Ectodermal cell (in vitro differentiated cells): ENCODE measurements at regions not wholly inside any gene's neighbourhood (a gene's known extent, or its start where the extent isn't known, plus 50 kb on each side); places are given as distances from the start of the nearest gene placed in this dataset.

Source experiments
- H3K27ac ChIP-seq: 2 replicates; pipeline ENCODE4 v1.7.0; 2013; ENCODE audit warnings: mild to moderate bottlenecking, low read depth, low read length; ENCODE audit not compliant: insufficient read depth, poor library complexity, severe bottlenecking
- H3K27me3 ChIP-seq: 2 replicates; pipeline ENCODE4 v1.7.0; 2013; ENCODE audit warnings: mild to moderate bottlenecking, low read length; ENCODE audit not compliant: insufficient read depth, control insufficient read depth, poor library complexity, severe bottlenecking
- H3K36me3 ChIP-seq: one replicate; pipeline ENCODE4 v1.7.0; 2013; ENCODE audit warnings: low read length; ENCODE audit not compliant: control insufficient read depth, insufficient read depth
- H3K4me1 ChIP-seq: one replicate; pipeline ENCODE4 v1.7.0; 2013; ENCODE audit warnings: low read length; ENCODE audit not compliant: control insufficient read depth, insufficient read depth
- H3K4me3 ChIP-seq: 2 replicates; pipeline ENCODE4 v1.7.0; 2013; ENCODE audit warnings: low read depth, low read length, control low read depth; ENCODE audit not compliant: insufficient read depth
- H3K9me3 ChIP-seq: 2 replicates; pipeline ENCODE4 v1.7.0; 2013; ENCODE audit warnings: mild to moderate bottlenecking, low read length, moderate library complexity; ENCODE audit not compliant: control insufficient read depth
- WGBS, 2 experiments: methylation state at CpG; one replicate each; pipeline ENCODE4 v1.1.7; 2013; ENCODE audit warnings: missing lambda C conversion rate in 2 of 2; 5-methylcytosine and 5-hydroxymethylcytosine counted together

DNA sequence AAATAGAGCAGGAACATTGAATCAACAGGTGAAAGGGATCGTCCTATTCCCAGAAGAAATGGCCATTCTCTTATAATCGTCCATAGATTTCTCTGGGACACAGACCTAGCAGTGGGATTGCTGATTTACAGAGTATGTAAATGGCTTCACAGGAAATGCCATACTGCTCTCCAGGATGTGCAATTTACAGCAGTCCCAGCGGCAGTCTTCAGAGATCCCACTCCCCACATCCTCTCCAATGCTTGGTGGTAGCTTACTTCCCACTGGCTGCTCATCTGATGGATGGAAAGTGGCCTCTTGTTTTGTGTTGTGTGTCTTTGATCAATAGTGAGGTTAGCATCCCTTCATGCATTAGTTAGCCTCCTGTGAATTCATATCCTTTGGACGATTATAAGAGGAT, 58.1 kb upstream of the PRMT8 start:
- Histone ChIP-seq H3K27ac (no peak overlapping the region), H3K4me1 (peaks cover 6% of the 10 kb centered on the region), H3K9me3 (no peaks in the 10 kb centered on the region), H3K27me3 (no peaks in the 10 kb centered on the region), H3K4me3 (no peak overlapping the region), H3K36me3 (no peaks in the 10 kb centered on the region)
- 59 to 64% methylated on average over 4 of the region's 4 CpGs for WGBS, 2 experiments

GRCh38 chr12:3436461-3437065, 54.4 kb upstream of the PRMT8 start:
- no peaks in the 10 kb centered on the region for H3K36me3 ChIP-seq
- no peaks in the 10 kb centered on the region for H3K27me3 ChIP-seq
- peaks cover 6% of the 10 kb centered on the region for H3K4me1 ChIP-seq
- H3K27ac ChIP-seq: no peak overlapping the region
- H3K4me3 ChIP-seq: no peak overlapping the region
- 91 to 94% methylated on average over 13 of the region's 13 CpGs for WGBS, 2 experiments
- H3K9me3 ChIP-seq: no peaks in the 10 kb centered on the region

GRCh38 chr12:3437986-3438385, 53.0 kb upstream of the PRMT8 start:
- Histone ChIP-seq H3K9me3 (no peaks in the 10 kb centered on the region), H3K36me3 (no peaks in the 10 kb centered on the region), H3K27ac (no peak overlapping the region), H3K4me3 (no peak overlapping the region), H3K27me3 (no peaks in the 10 kb centered on the region), H3K4me1 (peaks cover under 1% of the 10 kb centered on the region)
- WGBS, 2 experiments: 92 to 93% methylated on average over 9 of the region's 9 CpGs

GRCh38 chr12:3438401-3438800, 52.6 kb upstream of the PRMT8 start:
- no peaks in the 10 kb centered on the region for H3K4me1 ChIP-seq
- H3K27me3 ChIP-seq: no peaks in the 10 kb centered on the region
- H3K4me3 ChIP-seq: no peak overlapping the region
- no peaks in the 10 kb centered on the region for H3K36me3 ChIP-seq
- 89 to 96% methylated on average over 6 of the region's 6 CpGs for WGBS, 2 experiments
- H3K27ac ChIP-seq: no peak overlapping the region
- no peaks in the 10 kb centered on the region for H3K9me3 ChIP-seq
